ENCODE measurements at regions not wholly inside any gene's neighbourhood (a gene's known extent, or its start where the extent isn't known, plus 50 kb on each side); places are given as distances from the start of the nearest gene placed in this dataset.

DNA sequence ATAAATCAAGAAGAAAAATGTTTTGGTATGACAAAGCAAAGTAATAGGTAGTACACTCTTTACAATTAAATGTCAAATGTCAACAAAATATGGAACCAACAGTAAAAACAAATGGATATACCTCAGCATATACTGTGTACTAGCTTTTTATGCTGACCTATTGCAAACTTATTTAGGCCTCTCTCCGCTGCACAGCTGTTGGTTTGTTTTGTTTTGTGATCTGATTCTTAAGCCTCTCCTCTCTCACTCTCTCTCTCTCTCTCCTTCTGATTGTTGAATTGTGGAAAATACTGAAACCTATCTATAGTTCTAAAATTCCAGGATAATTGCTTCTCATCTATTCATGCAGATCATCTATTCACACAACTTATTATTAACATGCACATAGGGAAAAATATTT lies 154.9 kb upstream of the ARHGAP28 start:
- DNase-seq: no peak

DNA sequence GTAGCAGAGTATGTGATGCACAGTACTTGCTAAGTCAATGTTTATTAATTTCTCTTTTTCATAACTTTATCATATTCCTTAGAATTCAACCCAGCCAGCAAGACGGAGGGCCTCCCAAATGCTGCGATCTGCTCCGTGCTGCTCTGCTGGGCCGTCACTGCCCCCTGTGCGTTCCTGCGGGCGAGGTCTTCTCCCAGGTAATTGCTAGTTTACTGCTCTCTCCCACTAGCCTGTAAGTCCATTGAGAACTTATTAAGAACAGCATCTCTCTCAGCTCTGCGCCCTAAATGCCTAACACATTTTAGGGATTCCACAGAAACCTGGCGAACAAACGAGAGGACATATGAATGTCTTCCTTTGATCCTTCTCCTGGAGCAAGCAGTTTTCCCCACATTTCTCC lies 153.6 kb upstream of the ARHGAP28 start:
- DNase-seq: no peak

DNA sequence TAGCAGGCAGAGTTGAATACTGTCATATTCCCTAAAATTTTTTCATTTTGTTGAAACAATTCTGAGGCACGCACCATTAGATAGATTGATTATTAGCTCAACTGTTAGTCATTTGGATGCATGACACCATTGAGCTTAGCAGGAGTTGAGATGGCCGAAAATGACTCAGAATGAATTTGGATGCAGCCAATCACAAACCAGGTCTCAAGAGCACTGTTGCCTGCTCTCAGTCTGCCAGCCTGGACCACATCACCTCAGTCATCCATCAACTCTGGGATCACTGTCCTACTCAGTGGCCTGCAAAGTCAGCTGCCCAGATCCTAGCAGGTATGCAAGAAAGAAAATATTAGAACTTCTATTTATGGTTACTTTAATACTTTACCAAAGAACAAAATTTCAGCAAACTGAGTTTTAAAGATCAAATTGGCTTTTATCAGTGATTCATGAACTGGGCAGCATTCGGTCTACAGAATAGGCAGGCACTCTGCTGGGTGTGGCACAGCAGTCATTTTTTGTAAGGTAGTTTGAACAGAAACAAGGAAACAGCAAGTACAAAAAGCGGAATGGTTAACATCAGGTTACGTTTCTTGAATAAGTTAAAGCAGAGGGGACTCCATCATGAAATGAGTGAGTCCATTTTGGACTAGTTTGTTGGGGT lies 152.7 kb upstream of the ARHGAP28 start:
- DNase-seq: no peak

DNA sequence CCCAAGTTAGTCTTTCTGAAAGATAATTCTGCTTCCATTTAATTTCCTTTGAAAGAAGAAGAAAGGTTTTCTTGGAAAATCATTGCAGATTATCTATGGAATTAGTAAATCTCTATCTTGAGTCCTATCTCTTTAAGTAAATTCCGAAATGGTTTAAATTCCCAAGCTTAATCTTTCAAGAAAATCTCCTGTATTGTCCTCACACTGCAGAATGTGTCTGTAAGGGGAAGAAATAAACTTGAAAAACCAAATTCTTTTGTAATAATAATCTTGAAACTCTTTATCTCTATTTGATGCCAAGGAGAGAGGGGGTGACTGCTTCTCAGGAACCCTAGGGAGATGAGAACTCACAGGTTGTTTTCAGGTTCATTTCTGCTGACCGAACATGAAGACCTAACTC lies 150.8 kb upstream of the ARHGAP28 start:
- no peak for DNase-seq

DNA sequence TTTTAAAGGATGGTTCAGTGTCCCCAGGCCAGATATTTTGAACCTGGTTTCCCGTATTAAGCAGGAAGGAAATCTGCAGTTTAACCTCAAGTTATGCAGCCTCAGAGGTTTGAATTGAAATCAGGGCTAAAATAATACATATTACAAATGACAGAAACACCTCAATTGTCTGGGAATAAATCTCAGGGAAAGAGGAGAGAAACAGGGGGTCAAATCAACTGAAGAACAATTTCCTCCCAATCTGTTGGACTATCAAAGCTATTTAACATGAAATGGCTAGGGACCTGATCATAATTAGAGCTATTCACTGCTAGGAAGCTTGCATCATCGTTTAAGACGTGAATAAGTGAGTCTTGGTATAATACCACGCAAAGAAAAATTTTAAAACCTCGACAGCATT lies 150.0 kb upstream of the ARHGAP28 start:
- DNase-seq: no peak

DNA sequence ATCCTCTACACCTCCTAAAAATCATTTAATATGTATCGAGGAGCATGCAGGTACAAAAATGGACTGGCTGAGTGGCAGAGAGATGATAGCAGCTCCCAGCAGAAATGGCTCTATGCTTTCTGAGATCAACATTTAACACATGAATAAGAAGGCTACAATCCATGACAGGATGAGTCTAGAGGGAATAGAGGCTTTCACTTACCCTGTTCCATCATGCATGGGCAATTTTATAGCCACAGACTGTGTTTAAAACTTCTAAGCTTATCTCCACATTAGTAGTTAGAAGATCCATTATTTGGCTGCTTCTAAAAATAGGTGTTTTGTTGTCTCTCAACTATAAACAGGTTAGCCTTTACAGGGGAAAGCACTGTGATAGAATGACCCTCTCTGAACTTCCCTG lies 149.1 kb upstream of the ARHGAP28 start:
- DNase-seq: no peak

DNA sequence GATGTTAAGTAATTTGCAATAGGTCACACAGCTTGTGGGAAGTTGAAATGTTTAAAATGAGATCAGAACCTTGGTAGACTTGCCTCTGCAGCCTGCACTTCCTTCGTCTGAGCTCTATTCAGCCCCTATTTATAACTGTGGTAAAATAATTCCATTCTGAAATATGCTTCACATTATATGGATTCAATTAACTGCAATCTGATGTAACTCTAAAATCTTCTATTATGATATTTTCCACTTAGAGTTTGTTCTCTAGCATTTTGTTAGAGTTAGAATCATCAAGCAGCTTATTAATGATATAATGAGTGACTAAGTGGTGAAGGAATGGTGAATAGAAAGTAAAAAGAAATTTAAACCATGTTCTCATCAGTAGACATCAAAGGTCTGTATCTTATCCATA lies 139.6 kb upstream of the ARHGAP28 start:
- DNase-seq: no peak

DNA sequence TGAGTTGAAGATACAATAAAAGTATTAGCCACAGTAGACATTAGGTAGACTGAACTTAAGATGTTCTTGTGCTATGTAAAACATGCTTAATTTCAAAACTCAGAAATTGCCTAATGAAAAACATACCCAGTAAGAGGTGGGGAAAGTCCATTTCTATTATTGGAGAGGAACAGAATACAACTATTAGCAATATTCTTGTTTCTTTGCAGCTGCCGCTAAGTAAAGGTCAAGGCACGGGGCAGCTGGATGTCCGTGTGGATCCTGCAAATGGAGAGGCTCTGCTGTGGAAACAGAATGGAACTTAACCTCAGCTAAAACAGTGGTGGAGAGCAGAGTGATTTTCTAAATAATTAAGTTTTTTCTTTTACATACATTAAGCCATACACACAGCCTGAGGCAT lies 139.2 kb upstream of the ARHGAP28 start:
- DNase-seq: no peak

DNA sequence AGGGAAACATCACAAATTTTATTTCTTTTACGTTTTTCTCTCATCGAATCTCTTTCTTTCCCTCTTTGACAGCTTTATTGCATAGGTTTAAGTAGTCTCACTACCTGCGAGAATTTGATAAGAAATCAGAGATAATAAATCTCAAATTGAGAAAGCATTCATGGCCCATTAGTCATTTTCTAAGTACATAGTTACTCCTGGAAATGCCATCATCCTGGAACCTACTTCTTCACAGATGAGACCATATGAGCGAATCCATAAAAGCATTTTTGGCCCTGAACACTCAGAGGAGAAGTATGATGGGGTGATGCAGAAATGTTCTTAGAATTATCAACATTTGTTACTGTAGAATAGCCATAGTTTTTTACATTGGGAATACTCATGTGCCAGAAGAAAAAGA lies 138.0 kb upstream of the ARHGAP28 start:
- no peak for DNase-seq

DNA sequence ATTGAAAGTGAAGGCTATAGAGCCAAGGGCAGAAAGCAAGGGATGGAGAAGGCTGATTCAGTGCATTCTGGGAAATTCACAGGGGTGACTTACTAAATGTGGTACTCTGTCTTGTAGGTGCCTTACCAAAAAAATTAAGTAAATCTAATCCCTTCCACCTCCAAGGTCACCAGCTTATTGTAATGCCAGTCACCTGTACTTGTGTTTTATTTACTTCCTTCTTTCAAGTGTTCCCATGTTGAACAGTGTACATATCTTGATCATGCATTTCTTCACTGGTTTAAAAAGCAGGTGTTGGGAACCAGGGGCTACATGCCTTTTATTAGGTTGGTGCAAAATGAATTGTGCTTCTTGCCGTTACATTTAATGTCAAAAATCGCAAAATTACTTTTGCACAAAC lies 137.0 kb upstream of the ARHGAP28 start:
- DNase-seq: no peak

DNA sequence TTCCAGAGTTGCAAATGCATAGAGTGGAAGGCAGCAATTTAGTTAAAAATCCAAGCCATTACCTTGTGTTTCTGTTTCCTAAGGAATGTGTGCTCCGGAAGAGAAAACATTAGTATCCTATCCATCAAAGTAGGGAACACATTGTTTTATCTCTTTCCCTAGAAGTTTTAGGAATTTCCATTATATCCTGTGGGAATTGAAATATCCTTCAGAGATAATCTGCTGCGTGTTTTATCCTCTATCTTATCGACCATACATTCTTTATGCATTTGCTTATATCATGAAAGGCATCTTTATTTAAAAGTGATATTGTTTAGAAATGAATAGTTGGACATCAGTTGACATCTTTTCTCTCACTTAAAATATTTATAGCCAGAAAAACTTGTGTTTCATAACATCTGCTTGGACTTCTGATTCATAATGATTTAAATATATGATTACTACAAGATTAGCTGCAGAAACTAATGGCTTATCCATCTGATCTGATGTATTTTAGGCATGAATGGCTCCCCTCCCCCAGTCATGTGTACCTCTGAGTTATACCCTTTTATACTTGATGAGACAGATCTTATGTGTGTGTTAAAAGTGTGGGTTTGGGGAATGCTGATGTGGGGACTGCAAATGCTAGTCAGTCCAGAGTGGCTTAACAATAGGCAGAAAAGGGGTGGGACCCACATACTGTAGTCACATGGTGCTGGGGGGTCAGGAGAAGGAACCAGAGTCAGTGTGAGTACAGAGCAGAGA lies 136.2 kb upstream of the ARHGAP28 start:
- no peak for DNase-seq

DNA sequence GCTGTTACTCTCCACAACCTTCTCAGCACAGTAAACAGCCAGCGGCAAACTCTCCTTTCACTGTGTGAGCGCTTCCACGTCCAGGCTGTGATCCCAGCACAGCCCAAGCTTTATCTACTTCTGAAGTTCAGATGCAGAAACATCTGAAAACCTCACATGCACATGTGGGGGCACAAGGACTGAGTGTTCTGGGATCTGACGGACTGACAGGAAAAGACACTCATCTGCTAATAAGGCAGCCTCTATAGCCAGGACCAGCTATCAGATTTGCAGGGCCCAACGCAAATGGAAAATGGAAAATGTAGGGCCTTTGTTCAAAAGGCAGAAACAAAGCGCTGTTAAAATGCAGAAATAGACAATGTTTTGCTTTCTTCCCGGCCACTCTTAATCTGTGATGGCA lies 133.8 kb upstream of the ARHGAP28 start:
- DNase-seq: no peak

DNA sequence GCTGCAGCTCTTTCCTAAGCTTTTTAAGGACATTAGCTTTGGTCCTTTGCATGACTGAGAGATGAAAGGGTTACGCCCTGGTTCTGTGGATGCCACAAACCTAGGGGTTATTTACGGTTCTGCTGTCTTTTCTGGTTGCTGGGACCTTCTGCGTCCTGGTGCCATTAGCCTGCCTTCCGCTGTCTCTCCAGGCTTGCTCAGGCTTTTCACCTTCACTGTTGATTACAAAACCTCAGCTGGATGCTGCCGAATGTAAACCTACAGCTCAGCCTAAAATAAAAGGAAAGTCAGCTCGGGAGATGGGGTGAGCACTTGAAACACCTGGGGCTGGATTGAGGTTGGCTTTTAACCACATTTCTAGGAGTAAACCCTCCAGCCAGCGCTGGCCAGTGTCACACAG lies 130.9 kb upstream of the ARHGAP28 start:
- DNase-seq: no peak

DNA sequence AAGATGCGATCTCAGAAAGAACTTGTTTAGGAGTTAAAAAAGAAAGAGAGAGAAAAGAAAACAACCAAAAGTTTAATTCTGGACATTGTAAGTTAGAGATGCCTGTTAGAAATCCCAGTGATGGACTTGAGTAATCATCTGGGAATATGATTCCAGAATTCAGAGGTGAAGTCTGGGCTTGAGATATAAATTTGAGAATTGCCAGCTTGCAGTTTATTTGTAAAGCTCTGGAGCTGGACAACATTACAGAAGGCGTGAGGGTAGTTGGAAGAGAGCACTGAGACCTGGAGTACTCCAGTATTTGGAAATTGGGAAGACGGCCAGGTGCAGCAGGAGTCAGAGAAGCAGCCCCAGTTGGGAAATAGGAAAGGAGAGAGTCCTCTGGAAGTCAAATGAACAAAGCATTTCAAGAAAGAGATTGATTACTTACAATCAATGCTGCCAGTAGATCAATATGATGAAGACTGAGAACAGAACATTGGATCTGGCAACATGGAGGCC lies 128.8 kb upstream of the ARHGAP28 start:
- DNase-seq: no peak

DNA sequence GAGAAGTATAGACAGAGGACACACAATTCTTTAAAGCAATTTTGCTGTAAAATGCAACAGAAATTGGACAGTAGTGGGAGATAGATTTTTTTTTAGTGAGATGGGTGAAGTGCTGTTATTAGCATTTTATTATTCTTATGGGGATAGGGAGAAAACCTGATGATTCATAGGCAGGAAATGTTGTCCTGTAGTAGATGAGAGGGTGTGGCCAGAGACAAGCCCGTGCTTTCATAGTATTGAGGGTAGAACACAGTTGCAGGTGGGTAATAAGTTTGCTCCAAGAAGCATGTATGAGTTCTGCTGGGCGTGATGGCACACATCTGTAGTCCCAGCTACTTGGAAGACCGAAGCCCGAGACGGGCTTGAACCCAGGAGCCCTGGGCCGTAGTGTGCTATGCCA lies 128.3 kb upstream of the ARHGAP28 start:
- no peak for DNase-seq

DNA sequence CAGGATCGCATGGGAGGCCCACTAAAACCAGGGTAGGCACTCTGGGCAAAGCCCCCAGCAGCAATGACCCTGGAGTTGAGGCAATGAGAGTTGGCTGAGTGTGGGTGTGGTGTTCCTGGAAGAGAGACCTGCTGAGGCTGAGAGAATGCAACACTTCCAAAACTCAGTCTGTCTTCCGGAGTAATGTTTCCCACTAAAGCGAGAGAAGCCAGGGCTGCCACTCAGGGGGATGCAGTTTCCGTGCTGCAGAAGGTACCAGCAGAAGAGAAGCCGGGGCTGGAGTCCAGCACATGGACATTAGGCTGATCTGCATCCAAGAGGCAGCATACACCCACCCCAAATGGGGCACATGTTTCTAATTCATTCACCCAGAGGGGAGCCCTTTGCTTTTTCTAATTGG lies 127.2 kb upstream of the ARHGAP28 start:
- DNase-seq: no peak

DNA sequence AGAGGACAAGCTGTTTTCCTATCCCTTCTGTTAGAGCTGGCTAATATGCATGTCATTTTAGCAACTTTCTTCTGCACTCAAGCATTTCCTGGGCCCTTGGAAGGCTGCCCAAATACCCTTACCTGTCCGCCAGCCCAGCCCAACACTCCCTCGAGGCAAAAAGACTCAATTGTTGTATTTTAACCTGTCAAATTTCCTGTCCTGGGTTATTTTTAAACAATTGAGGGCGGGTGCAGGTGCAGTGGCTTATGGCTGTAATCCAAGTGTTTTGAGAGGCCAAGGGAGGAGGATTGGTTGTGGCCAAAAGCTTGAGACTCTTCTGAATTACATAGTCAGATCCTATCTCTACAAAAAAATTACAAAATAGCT lies 125.0 kb upstream of the ARHGAP28 start:
- no peak for DNase-seq

DNA sequence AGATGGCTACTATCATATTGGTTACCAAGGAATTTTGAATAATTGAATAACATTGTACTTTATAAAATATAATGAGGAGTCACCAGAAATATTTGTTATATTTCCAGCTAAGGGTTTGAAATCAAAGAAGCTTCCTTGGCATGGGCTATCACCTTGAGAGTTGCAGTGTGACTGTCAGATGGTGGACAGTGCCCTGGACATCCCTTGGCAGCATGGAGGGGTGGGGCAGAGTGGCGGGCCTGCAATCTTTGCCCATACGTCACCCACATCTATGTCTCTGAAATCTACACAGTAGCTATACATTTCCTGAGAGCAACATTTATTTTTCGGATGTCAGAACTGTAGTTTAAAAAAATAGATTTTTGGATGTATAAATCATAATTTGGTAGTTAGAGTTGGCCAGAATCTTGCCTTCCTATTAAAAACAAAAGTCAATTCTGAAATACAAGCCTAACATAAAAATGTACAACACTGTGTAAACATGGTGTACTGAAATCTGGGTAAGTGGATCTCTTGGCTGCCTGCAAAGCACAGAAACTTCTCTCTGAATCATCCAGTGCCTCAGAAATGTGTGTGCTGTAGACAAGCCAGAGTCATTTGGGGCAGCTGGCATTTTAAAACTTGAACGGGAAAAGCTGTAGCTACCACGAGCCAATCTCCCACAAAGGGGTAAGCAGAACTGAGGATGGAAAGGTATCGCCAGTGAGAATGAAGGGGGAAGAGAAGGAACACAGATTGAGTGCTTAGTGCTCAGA lies 124.2 kb upstream of the ARHGAP28 start:
- DNase-seq: no peak

DNA sequence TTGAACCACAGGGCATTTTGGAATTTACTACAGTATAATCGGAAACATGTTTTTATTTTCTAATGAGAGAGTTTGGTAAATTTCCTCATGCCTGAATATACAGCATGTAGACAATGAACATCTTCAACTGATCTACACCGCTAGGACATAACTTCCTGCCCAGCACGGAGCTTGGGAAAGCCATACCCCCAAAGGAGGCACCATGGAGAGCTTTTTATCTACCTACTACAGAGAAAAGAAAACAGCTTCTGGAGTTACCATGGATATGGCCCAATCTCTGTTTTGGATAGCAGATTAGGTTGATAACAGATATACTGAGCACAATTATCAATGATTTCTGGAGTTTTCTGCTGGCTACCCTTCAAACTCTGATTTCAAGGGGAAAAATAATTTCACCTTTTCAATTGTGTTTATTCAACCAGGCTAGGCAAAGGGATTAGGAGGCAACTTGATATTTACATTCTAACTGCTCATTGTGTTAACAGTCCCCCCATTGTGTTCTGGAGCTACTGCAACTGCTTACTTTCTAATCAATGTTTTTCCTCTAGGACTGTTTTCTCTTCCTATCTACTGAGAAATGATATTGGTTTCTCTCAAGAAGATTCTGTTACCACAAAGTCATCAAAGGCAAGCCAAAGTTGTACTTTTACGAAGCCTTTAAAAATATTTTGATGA lies 123.0 kb upstream of the ARHGAP28 start:
- DNase-seq: peak in 1 of 2 experiments; percentile 5

DNA sequence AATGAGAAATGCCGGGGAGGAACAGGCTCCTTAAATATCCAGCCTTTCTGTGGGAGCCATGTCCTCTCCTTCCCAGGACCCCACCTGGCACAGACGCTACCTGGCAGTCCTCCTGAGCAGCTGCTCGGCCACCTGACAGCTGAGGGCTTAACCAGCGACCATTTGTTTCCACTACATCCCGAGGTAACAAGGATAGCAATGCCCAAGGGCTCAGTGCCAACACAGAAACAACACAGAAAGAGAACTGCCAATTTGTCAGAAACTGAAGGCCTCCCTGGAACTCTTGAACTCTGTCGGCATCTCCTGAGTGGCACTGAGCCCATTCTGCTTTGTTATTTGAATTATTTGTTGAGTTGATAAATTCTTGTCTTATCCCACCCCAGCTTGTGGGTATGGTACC lies 122.2 kb upstream of the ARHGAP28 start:
- no peak for DNase-seq

DNA sequence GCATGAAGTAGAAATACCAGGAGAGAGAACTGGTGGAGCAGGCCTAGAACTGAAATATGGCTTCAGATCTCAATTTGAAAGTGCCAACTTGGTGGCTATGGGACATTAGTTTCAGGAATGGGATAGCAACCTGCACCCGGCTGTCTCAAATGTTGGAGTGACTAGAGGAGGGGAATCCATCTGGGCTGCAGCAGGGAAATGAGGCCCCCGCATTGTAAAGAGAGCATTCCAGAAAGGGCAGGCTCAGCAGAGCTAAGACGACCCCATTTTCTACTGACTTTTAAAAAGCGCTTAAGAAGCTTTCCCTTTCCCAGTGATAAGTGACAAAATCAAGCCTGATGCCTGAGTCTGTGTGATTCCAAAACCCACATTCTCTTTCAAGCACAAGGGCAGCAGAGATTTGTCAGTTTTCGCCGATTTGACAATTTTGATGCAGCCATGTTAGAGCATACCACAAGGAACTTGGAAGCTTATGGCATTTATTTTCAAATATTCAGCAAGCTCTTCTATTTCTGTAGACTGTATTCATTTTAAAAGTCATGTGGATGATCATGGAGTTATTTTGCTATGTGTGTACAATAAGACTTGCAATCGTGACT lies 119.8 kb upstream of the ARHGAP28 start:
- DNase-seq: no peak

DNA sequence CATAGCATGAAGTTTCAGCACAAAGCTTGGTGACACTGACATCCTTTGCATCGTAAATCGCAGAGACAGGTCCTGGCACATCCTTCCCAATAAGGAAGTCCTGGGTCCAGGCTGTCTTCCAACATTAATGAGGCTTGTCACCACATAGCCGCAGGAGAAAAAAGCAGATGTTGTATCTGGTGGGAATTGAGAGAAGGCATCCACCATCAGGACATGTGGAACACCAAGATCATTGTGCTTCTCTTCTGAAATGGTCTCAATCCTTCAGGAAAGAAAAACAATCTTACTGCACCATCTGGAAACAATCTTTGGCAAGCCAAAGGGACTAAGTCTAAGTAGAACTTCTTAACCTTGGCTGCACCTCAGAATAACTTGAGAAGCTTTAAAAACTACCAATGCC lies 119.0 kb upstream of the ARHGAP28 start:
- peak in 1 of 2 experiments; percentile 2 for DNase-seq

DNA sequence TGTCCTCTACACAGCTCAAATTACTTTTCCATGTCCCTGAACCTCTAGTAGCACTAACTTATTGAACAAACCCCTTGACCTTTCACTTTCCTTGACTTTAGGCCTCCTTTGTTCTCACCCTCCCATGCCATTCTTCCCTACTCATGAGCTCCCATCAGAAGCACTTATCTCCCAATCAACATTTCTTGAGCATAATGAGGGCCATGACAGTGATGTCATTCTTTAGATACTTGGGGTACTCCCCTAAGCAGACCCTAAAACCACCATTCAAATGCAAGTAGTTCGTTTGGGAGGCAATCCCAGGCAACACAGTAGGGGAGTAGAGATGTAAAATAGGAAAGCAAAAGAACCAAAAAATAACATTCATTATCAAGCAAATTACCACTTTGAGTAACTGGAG lies 115.9 kb upstream of the ARHGAP28 start:
- DNase-seq: no peak
